RWPE1 (cell line): ENCODE measurements at regions not wholly inside any gene's neighbourhood (a gene's known extent, or its start where the extent isn't known, plus 50 kb on each side); places are given as distances from the start of the nearest gene placed in this dataset.
A peak's percentile ranks its signal among the peaks of the same experiment; 100 is the strongest.

Source experiments
- CTCF ChIA-PET: fragments of 350-600 bp; sonication (Branson Sonifier 250); formaldehyde crosslinking; extraction: SDS; loops from one replicate; lab custom pipeline; 2021; lab: Yijun Ruan, JAX
- POLR2A ChIA-PET: fragments of 400-600 bp; formaldehyde crosslinking; extraction: SDS; loops from one replicate; lab custom pipeline; 2020; ENCODE audit warnings: antibody characterized with exemption; ENCODE audit not compliant: low non-redundant PET; lab: Yijun Ruan, JAX
- DNase-seq: peaks from one replicate; pipeline ENCODE4 v3.0.0; 2012; ENCODE audit warnings: low spot score
- H3K27ac ChIP-seq: fragments of 450-650 bp; 2 replicates; pipeline ENCODE4 v1.5.1; 2017
- CTCF ChIP-seq: fragments of 450-650 bp; conservative IDR thresholded peaks from 2 replicates; pipeline ENCODE4 v1.5.1; 2017; ENCODE audit warnings: low read depth, mild to moderate bottlenecking

- ChIA-PET POLR2A (no interaction called here), CTCF (no interaction called here)
- no peak for TF ChIP-seq CTCF
- H3K27ac ChIP-seq: no peak overlapping the region
- no peak for DNase-seq
Measured at GRCh38 chr9:71331603-71332002, 210.2 kb upstream of the TRPM3 start.

GRCh38 chr9:71329873-71330272 is 208.5 kb upstream of the TRPM3 start:
- no peak for DNase-seq
- no peak overlapping the region for H3K27ac ChIP-seq
- CTCF ChIA-PET: no interaction called here
- POLR2A ChIA-PET: no interaction called here
- TF ChIP-seq CTCF: no peak

GRCh38 chr9:71326360-71326759 is 204.9 kb upstream of the TRPM3 start:
- no peak overlapping the region for H3K27ac ChIP-seq
- POLR2A ChIA-PET: no interaction called here
- no peak for TF ChIP-seq CTCF
- peak; percentile 39 for DNase-seq
- CTCF ChIA-PET: interaction anchor here (0.7 kb wide), 1 partner anchor 441 kb away, joined by 4 read pairs; no protein-coding TSS in a partner anchor

- ChIA-PET CTCF (interaction anchor here (0.5 kb wide), 1 partner anchor 565 kb away, joined by 4 read pairs; no protein-coding TSS in a partner anchor), POLR2A (no interaction called here)
- H3K27ac ChIP-seq: no peak overlapping the region
- no peak for DNase-seq
- TF ChIP-seq CTCF: no peak
Measured at GRCh38 chr9:71323357-71323756, 201.9 kb upstream of the TRPM3 start.

- H3K27ac ChIP-seq: no peak overlapping the region
- CTCF ChIA-PET: no interaction called here
- POLR2A ChIA-PET: no interaction called here
- TF ChIP-seq CTCF: no peak
- DNase-seq: no peak
Measured at GRCh38 chr9:71322311-71322710, 200.9 kb upstream of the TRPM3 start.

- DNase-seq: no peak
Measured at GRCh38 chr9:71308454-71308853, 187.0 kb upstream of the TRPM3 start.

More at GRCh38 chr9:71308454-71308853, 187.0 kb upstream of the TRPM3 start:
- ChIA-PET POLR2A (no interaction called here), CTCF (no interaction called here)
- no peak for TF ChIP-seq CTCF
- no peak overlapping the region for H3K27ac ChIP-seq
